Osteoblast (primary cell): ENCODE measurements at regions not wholly inside any gene's neighbourhood (a gene's known extent, or its start where the extent isn't known, plus 50 kb on each side); places are given as distances from the start of the nearest gene placed in this dataset.
"Not testable (repeated sequence)": the region's sequence is repeated elsewhere in the genome, so short reads cannot be mapped to it uniquely, and the experiment has no call there.

Experiments used
- DNase-seq: peaks from one replicate; pipeline ENCODE4 v3.0.0; 2011; ENCODE audit warnings: low spot score, mixed read lengths; ENCODE audit not compliant: insufficient read length; ENCODE audit errors: missing footprints
- H2AFZ ChIP-seq: 2 replicates; pipeline ENCODE4 v1.6.0; 2011; ENCODE audit warnings: mild to moderate bottlenecking, low read length
- H3K27ac ChIP-seq: 2 replicates; pipeline ENCODE4 v1.5.1; 2011; ENCODE audit warnings: mild to moderate bottlenecking, low read depth, low read length, moderate library complexity
- H3K27me3 ChIP-seq: 2 replicates; pipeline ENCODE4 v1.6.0; 2012; ENCODE audit warnings: mild to moderate bottlenecking, control low read depth, inconsistent platforms, low read length, moderate library complexity; ENCODE audit not compliant: insufficient read depth
- H3K36me3 ChIP-seq: 2 replicates; pipeline ENCODE4 v1.5.1; 2011; ENCODE audit warnings: mild to moderate bottlenecking, low read length, control low read depth, moderate library complexity; ENCODE audit not compliant: insufficient read depth
- H3K4me1 ChIP-seq: 2 replicates; pipeline ENCODE4 v1.5.1; 2011; ENCODE audit warnings: mild to moderate bottlenecking, low read length, control low read depth, moderate library complexity; ENCODE audit not compliant: insufficient read depth
- H3K4me2 ChIP-seq: 2 replicates; pipeline ENCODE4 v1.6.0; 2011; ENCODE audit warnings: mild to moderate bottlenecking, low read length; ENCODE audit not compliant: insufficient read depth
- H3K4me3 ChIP-seq: fragments of 200-600 bp; sonication (generic); 3 replicates; pipeline ENCODE4 v1.5.1; 2012; ENCODE audit warnings: mild to moderate bottlenecking, low read length, inconsistent platforms; ENCODE audit not compliant: insufficient read depth
- H3K79me2 ChIP-seq: 2 replicates; pipeline ENCODE4 v1.6.0; 2012; ENCODE audit warnings: mild to moderate bottlenecking, low read length, control low read depth, inconsistent platforms; ENCODE audit not compliant: insufficient read depth
- H3K9me3 ChIP-seq: 2 replicates; pipeline ENCODE4 v1.5.1; 2011; ENCODE audit warnings: low read depth, low read length, control low read depth
- H4K20me1 ChIP-seq: 2 replicates; pipeline ENCODE4 v1.6.0; 2012; ENCODE audit warnings: mild to moderate bottlenecking, low read length, control low read depth; ENCODE audit not compliant: insufficient read depth
- TF ChIP-seq, protein P1 (sequence below): IDR thresholded peaks from 2 replicates; pipeline ENCODE4 v1.5.1; 2011; ENCODE audit warnings: mild to moderate bottlenecking, low read depth, low read length, moderate library complexity; ENCODE audit errors: extremely low read depth

- H3K4me1 ChIP-seq = no peaks in the 10 kb centered on the region
- no peaks in the 10 kb centered on the region for H3K9me3 ChIP-seq
- no peaks in the 10 kb centered on the region for H3K27me3 ChIP-seq
- H3K36me3 ChIP-seq = no peaks in the 10 kb centered on the region
- H4K20me1 ChIP-seq = no peaks in the 10 kb centered on the region
- no peak overlapping the region for H3K4me3 ChIP-seq
- TF ChIP-seq, protein P1, sequence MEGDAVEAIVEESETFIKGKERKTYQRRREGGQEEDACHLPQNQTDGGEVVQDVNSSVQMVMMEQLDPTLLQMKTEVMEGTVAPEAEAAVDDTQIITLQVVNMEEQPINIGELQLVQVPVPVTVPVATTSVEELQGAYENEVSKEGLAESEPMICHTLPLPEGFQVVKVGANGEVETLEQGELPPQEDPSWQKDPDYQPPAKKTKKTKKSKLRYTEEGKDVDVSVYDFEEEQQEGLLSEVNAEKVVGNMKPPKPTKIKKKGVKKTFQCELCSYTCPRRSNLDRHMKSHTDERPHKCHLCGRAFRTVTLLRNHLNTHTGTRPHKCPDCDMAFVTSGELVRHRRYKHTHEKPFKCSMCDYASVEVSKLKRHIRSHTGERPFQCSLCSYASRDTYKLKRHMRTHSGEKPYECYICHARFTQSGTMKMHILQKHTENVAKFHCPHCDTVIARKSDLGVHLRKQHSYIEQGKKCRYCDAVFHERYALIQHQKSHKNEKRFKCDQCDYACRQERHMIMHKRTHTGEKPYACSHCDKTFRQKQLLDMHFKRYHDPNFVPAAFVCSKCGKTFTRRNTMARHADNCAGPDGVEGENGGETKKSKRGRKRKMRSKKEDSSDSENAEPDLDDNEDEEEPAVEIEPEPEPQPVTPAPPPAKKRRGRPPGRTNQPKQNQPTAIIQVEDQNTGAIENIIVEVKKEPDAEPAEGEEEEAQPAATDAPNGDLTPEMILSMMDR = no peak
- DNase-seq = no peak
- no peaks in the 10 kb centered on the region for H3K79me2 ChIP-seq
- H2AFZ ChIP-seq = no peak overlapping the region
- no peak overlapping the region for H3K4me2 ChIP-seq
- no peak overlapping the region for H3K27ac ChIP-seq
Observed at GRCh38 chr5:101346447-101346846, 443.4 kb upstream of the ST8SIA4 start.

DNA sequence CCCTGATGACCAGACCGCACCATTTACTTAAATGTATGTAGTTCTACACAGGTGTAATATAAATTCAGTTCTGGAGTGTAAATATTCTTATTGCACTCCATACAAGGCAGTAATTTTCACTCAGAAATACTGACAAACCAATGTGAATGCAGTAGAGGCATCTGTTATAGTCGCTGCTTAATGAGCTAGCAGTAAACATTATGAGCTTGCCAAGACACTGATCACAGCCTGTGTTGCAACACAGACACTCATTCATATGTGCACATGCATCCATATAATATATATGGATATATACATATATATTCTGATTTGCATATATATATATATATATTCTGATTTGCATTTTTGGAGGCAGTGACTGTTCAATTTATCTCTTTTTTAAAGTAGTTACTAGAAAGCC, 435.1 kb upstream of the ST8SIA4 start:
- DNase-seq = no peak
- H3K27me3 ChIP-seq = no peaks in the 10 kb centered on the region
- H2AFZ ChIP-seq = no peak overlapping the region
- H3K36me3 ChIP-seq = no peaks in the 10 kb centered on the region
- H3K4me1 ChIP-seq = no peaks in the 10 kb centered on the region
- no peak overlapping the region for H3K4me2 ChIP-seq
- no peaks in the 10 kb centered on the region for H3K9me3 ChIP-seq
- H3K27ac ChIP-seq = no peak overlapping the region
- TF ChIP-seq, protein P1 = no peak
- H4K20me1 ChIP-seq = no peaks in the 10 kb centered on the region
- H3K79me2 ChIP-seq = no peaks in the 10 kb centered on the region
- H3K4me3 ChIP-seq = no peak overlapping the region

GRCh38 chr5:101327816-101328215, 424.7 kb upstream of the ST8SIA4 start:
- DNase-seq = no peak
- Histone ChIP-seq H2AFZ (no peak overlapping the region), H3K79me2 (no peaks in the 10 kb centered on the region), H3K9me3 (no peaks in the 10 kb centered on the region), H3K27me3 (no peaks in the 10 kb centered on the region), H3K36me3 (no peaks in the 10 kb centered on the region), H3K27ac (no peak overlapping the region), H3K4me2 (no peak overlapping the region), H3K4me3 (no peak overlapping the region), H4K20me1 (no peaks in the 10 kb centered on the region), H3K4me1 (no peaks in the 10 kb centered on the region)
- TF ChIP-seq, protein P1 = no peak

DNA sequence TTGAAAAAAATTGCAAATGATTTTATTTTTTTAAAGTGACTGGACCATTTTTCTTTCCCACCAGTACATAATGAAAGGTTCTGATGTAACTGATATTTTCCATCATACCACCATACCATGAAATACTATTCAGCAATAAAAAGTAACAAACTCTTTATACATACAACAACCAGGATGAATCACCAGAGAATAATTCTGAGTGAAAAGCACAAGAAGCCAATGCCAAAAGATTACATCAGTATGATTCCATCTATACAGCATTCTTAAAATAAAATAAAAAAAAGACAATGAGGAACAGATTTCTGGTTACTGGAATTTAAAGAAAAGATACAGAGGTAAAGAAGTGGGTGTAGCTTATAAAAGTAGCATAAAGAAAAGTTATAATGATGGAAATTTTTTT, 423.7 kb upstream of the ST8SIA4 start:
- no peaks in the 10 kb centered on the region for H3K79me2 ChIP-seq
- no peak overlapping the region for H3K4me2 ChIP-seq
- H3K4me1 ChIP-seq = no peaks in the 10 kb centered on the region
- no peaks in the 10 kb centered on the region for H4K20me1 ChIP-seq
- no peaks in the 10 kb centered on the region for H3K9me3 ChIP-seq
- DNase-seq = peak; percentile 38
- H3K27ac ChIP-seq = no peak overlapping the region
- TF ChIP-seq, protein P1 = no peak
- H3K27me3 ChIP-seq = no peaks in the 10 kb centered on the region
- no peaks in the 10 kb centered on the region for H3K36me3 ChIP-seq
- H3K4me3 ChIP-seq = no peak overlapping the region
- H2AFZ ChIP-seq = no peak overlapping the region

DNA sequence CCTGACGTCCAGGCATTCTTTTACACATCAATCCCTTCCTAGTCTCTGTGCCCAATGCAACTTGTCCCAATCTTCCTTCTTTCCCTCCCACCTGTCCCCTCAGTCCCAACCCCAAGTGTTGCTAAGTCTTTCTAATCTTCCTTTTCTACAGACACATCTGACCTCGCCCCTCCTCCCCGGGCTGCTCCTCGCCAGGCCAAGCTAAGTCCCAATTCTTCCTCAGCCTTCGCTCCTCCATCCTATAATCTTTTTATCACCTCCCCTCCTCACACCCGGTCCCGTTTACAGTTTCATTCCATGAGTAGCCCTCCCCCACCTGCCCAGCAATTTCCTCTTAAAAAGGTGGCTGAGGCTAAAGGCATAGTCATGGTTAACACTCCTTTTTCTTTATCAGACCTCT, 413.3 kb upstream of the ST8SIA4 start:
- not testable (repeated sequence) for H3K4me2 ChIP-seq, H3K4me3 ChIP-seq, H3K27ac ChIP-seq, H2AFZ ChIP-seq, H3K79me2 ChIP-seq, H3K9me3 ChIP-seq, H4K20me1 ChIP-seq, H3K4me1 ChIP-seq, H3K27me3 ChIP-seq, DNase-seq, H3K36me3 ChIP-seq
